ENCODE measurements at regions not wholly inside any gene's neighbourhood (a gene's known extent, or its start where the extent isn't known, plus 50 kb on each side); places are given as distances from the start of the nearest gene placed in this dataset.

DNA sequence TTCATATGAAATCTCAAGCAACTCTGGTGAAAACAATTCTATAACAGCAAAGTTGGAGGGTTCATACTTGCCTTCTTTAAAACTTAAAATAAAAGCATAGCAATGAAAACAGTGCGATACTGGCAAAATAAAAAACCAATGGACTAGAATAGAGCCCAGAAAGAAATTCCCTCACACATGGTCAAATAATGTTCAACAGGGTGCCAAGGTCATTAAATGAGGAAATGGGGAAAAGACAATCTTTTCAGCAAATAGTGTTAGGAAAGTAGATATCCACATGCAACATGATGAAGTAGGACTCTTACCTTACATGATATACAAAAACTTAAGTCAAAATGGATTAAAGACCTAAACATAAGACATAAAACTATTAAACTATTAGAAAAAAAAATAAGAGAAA is 970.2 kb upstream of the AGA start:
- no peak overlapping the region for H3K4me3 ChIP-seq (ENCODE audit: severe bottlenecking)
- no peak for ATAC-seq (ENCODE audit: low read depth)
- no peaks in the 10 kb centered on the region for H3K36me3 ChIP-seq (ENCODE audit: low read depth)
- no peaks in the 10 kb centered on the region for H3K27me3 ChIP-seq (ENCODE audit: insufficient read depth, poor library complexity, severe bottlenecking)
- H3K4me1 ChIP-seq (ENCODE audit: insufficient read depth, poor library complexity, severe bottlenecking), result no peaks in the 10 kb centered on the region
- TF ChIP-seq, protein P1, sequence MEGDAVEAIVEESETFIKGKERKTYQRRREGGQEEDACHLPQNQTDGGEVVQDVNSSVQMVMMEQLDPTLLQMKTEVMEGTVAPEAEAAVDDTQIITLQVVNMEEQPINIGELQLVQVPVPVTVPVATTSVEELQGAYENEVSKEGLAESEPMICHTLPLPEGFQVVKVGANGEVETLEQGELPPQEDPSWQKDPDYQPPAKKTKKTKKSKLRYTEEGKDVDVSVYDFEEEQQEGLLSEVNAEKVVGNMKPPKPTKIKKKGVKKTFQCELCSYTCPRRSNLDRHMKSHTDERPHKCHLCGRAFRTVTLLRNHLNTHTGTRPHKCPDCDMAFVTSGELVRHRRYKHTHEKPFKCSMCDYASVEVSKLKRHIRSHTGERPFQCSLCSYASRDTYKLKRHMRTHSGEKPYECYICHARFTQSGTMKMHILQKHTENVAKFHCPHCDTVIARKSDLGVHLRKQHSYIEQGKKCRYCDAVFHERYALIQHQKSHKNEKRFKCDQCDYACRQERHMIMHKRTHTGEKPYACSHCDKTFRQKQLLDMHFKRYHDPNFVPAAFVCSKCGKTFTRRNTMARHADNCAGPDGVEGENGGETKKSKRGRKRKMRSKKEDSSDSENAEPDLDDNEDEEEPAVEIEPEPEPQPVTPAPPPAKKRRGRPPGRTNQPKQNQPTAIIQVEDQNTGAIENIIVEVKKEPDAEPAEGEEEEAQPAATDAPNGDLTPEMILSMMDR (IDR thresholded peaks at IDR 0.05; ENCODE audit: poor library complexity, severe bottlenecking), result no peak
- H3K27ac ChIP-seq (ENCODE audit: poor library complexity, severe bottlenecking), result no peak overlapping the region
- no peaks in the 10 kb centered on the region for H3K9me3 ChIP-seq (ENCODE audit: severe bottlenecking)
- no peak for DNase-seq (ENCODE audit: low spot score)

GRCh38 chr4:178414042-178414441 is 971.8 kb upstream of the AGA start:
- Histone ChIP-seq H3K4me3 (ENCODE audit: severe bottlenecking) (no peak overlapping the region), H3K27me3 (ENCODE audit: insufficient read depth, poor library complexity, severe bottlenecking) (no peaks in the 10 kb centered on the region), H3K4me1 (ENCODE audit: insufficient read depth, poor library complexity, severe bottlenecking) (no peaks in the 10 kb centered on the region), H3K27ac (ENCODE audit: poor library complexity, severe bottlenecking) (no peak overlapping the region), H3K9me3 (ENCODE audit: severe bottlenecking) (no peaks in the 10 kb centered on the region), H3K36me3 (ENCODE audit: low read depth) (no peaks in the 10 kb centered on the region)
- no peak for DNase-seq (ENCODE audit: low spot score)
- no peak for ATAC-seq (ENCODE audit: low read depth)
- TF ChIP-seq, protein P1 (IDR thresholded peaks at IDR 0.05; ENCODE audit: poor library complexity, severe bottlenecking), result no peak

DNA sequence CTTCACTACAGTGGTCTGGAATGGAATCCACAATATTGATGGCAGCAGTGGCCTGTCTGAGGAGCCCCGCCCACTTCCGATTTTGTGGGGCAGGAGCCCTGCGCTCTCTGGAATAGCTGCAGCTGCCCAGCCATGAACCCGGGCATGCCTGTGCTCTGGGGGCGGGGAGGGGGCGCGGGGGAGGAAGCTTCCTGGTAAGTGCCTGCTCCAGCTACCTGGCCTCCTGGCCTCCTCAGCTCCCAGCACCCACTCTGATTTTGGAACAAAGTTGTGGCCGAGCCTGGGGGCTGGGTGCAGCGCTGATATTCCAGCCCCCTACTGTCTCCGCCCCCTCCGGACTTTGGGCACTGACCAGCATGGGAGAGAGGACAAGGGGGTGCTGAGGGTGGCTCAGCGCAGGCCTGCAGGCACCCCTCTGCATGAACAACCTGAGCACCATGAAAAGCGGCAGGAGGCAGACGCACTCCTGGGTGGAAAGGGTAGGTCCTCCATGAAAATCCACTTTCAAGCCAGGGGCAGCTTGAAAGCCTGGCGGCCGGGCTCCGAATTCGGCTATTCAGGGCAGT is 972.7 kb upstream of the AGA start:
- ATAC-seq (ENCODE audit: low read depth) (no peak), DNase-seq (ENCODE audit: low spot score) (no peak)
- Histone ChIP-seq H3K27ac (ENCODE audit: poor library complexity, severe bottlenecking) (no peak overlapping the region), H3K27me3 (ENCODE audit: insufficient read depth, poor library complexity, severe bottlenecking) (no peaks in the 10 kb centered on the region), H3K9me3 (ENCODE audit: severe bottlenecking) (no peaks in the 10 kb centered on the region), H3K36me3 (ENCODE audit: low read depth) (no peaks in the 10 kb centered on the region), H3K4me3 (ENCODE audit: severe bottlenecking) (no peak overlapping the region), H3K4me1 (ENCODE audit: insufficient read depth, poor library complexity, severe bottlenecking) (no peaks in the 10 kb centered on the region)
- TF ChIP-seq, protein P1 (IDR thresholded peaks at IDR 0.05; ENCODE audit: poor library complexity, severe bottlenecking), result no peak

- Histone ChIP-seq H3K36me3 (ENCODE audit: low read depth) (no peaks in the 10 kb centered on the region), H3K4me1 (ENCODE audit: insufficient read depth, poor library complexity, severe bottlenecking) (no peaks in the 10 kb centered on the region), H3K27ac (ENCODE audit: poor library complexity, severe bottlenecking) (no peak overlapping the region), H3K27me3 (ENCODE audit: insufficient read depth, poor library complexity, severe bottlenecking) (no peaks in the 10 kb centered on the region), H3K4me3 (ENCODE audit: severe bottlenecking) (no peak overlapping the region), H3K9me3 (ENCODE audit: severe bottlenecking) (no peaks in the 10 kb centered on the region)
- TF ChIP-seq, protein P1 (IDR thresholded peaks at IDR 0.05; ENCODE audit: poor library complexity, severe bottlenecking), result no peak
- ATAC-seq (ENCODE audit: low read depth) (no peak), DNase-seq (ENCODE audit: low spot score) (peak; percentile 38)
Observed at GRCh38 chr4:178415925-178416324, 973.7 kb upstream of the AGA start.

- Histone ChIP-seq H3K4me3 (ENCODE audit: severe bottlenecking) (no peak overlapping the region), H3K36me3 (ENCODE audit: low read depth) (no peaks in the 10 kb centered on the region), H3K27ac (ENCODE audit: poor library complexity, severe bottlenecking) (no peak overlapping the region), H3K9me3 (ENCODE audit: severe bottlenecking) (no peaks in the 10 kb centered on the region), H3K4me1 (ENCODE audit: insufficient read depth, poor library complexity, severe bottlenecking) (no peaks in the 10 kb centered on the region), H3K27me3 (ENCODE audit: insufficient read depth, poor library complexity, severe bottlenecking) (no peaks in the 10 kb centered on the region)
- TF ChIP-seq, protein P1 (IDR thresholded peaks at IDR 0.05; ENCODE audit: poor library complexity, severe bottlenecking), result no peak
- DNase-seq (ENCODE audit: low spot score) (no peak), ATAC-seq (ENCODE audit: low read depth) (no peak)
Observed at GRCh38 chr4:178423366-178423765, 981.1 kb upstream of the AGA start.

Data from RWPE2 (cell line).